Activated T-cell treated with anti-CD3 and anti-CD28 coated beads for 48 hours (primary cell): ENCODE measurements at regions not wholly inside any gene's neighbourhood (a gene's known extent, or its start where the extent isn't known, plus 50 kb on each side); places are given as distances from the start of the nearest gene placed in this dataset.

Source experiments
- DNase-seq: peaks from one replicate; pipeline ENCODE4 v3.0.0-alpha.2; 2020; ENCODE audit warnings: low read depth

GRCh38 chr9:99282406-99282805, 60.3 kb downstream of the SEC61B start:
- DNase-seq, result no peak

- no peak for DNase-seq
Measured at GRCh38 chr9:99285965-99286364, 63.9 kb downstream of the SEC61B start.

GRCh38 chr9:99286536-99286935, 64.5 kb downstream of the SEC61B start:
- DNase-seq, result no peak

GRCh38 chr9:99287641-99288040, 65.6 kb downstream of the SEC61B start:
- no peak for DNase-seq

GRCh38 chr9:99288830-99289229, 66.7 kb downstream of the SEC61B start:
- DNase-seq, result no peak

DNA sequence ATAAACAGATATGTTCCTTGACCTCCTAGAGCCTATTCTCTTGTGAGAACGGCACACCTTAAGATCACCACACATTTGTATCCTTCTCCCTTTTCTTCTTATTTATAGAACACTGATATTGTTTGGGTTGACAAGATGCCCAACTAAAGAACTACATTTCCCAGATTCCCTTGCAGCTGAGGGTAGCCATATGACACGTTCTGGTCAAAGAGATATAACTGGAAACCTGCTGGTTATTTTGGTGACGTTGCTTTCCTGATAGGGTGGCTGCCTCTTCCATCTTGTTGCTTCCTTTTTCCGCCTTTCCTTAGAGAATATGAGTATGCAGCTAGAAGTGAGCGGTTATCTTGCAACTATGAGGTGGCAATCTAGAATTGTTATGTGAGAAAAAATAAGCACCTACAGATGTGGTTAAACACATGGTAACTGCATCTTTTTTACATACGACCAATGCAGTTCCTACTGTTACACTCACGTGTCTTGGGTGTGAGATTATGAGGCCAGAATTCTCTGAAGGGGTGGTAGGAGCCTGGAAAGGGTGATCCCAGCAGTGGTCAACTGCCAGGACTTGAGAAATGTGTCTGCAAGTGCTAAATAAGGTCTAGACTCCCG, 72.9 kb downstream of the SEC61B start:
- no peak for DNase-seq

GRCh38 chr9:99296291-99296951, 74.3 kb downstream of the SEC61B start:
- peak; percentile 1 for DNase-seq

GRCh38 chr9:99298614-99299013, 76.5 kb downstream of the SEC61B start:
- no peak for DNase-seq

GRCh38 chr9:99299211-99300102, 77.4 kb downstream of the SEC61B start:
- no peak for DNase-seq

- no peak for DNase-seq
Measured at GRCh38 chr9:99300103-99300439, 78.0 kb downstream of the SEC61B start.

- no peak for DNase-seq
Measured at GRCh38 chr9:99300603-99301002, 78.5 kb downstream of the SEC61B start.

GRCh38 chr9:99303177-99303576, 81.1 kb downstream of the SEC61B start:
- no peak for DNase-seq

- DNase-seq, result no peak
Measured at GRCh38 chr9:99305124-99305523, 83.0 kb downstream of the SEC61B start.

DNA sequence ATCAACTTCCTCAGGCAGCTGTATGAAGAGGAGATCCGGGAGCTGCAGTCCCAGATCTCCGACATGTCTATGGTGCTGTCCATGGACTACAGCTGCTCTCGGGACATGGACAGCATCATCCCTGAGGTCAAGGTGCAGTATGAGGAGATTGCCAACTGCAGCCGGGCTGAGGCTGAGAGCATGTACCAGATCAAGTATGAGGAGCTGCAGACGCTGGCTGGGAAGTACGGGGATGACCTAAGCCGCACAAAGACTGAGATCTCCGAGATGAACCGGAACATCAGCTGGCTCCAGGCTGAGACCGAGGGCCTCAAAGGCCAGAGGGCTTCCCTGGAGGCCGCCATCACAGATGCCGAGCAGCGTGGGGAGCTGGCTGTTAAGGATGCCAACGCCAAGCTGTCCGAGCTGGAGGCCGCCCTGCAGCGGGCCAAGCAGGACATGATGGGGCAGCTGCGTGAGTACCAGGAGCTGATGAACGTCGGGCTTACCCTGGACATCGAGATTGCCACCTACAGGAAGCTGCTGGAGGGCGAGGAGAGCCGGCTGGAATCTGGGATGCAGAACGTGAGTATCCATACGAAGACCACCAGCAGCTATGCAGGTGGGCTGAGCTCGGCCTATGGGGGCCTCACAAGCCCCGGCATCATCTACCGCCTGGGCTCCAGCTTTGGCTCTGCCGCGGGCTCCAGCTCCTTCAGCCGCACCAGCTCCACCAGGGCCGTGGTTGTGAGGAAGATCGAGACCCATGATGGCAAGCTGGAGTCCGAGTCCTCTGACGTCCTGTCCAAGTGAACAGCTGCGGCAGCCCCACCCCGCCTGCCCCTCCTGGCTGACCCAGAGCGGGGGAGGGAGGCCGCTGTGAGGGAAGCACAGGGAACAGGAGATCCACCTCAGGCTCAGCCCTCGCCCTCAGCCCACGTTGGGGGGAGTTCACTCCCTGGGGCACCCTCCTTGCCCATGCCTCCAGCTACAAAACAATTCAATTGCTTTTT, 84.0 kb downstream of the SEC61B start:
- no peak for DNase-seq

- no peak for DNase-seq
Measured at GRCh38 chr9:99307851-99308250, 85.8 kb downstream of the SEC61B start.

DNA sequence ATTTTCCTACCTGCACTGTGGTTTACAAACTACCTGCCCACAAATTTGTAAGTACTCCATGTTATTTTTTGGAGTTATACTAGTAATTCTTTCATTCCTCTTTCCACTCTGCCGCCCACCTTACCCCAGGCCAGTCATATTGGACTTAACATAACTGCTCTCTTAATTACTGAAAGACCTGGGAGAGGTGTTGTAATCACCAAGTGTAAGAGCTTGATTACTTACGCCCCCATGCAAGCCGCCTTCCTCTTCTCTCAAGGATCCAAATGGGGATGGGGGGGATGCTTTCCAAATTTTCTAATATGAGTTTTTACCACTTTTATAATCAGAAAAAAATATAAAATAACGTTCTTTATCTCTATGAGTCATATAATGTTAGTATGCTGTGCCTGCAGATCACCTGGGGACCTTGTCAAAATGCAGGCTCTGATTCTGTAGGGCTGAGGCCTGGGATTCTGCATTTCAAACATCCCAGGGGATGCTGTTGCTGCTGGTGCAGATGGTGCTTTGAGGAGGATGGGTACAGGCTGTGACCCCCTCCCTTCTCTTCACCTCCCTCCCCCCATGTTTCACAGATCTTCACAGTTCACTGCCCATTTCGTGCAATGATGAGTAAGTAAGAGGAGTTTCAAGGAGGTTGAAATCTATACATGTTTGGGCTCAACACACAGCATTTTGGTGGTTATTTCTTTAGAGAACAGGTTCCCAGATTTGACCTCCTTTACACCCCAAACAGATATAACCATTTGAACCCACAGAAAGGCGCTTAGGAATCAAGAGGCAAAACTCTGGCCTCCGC, 87.3 kb downstream of the SEC61B start:
- no peak for DNase-seq

- no peak for DNase-seq
Measured at GRCh38 chr9:99312736-99313135, 90.7 kb downstream of the SEC61B start.

GRCh38 chr9:99319048-99319447, 97.0 kb downstream of the SEC61B start:
- no peak for DNase-seq

DNA sequence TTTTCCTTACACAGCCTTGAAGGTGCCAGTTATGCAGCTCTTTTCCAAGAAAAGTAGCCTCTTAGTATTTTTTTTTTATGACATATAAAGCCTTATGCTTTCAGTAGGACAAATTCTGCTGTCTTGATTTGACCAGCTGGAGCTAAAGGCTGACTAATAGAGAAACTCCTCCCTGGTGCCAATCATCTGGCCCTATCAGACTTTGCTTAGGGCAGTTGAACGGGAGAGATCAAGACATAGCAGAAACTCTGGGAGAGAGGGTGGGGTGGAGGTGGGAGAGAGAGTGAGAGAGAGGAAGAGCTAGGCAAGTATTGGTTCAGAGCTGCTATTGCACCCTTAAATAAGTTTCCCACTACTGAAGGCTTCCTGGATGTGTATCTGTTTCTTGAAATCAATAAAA, 100.2 kb downstream of the SEC61B start:
- DNase-seq, result no peak

DNA sequence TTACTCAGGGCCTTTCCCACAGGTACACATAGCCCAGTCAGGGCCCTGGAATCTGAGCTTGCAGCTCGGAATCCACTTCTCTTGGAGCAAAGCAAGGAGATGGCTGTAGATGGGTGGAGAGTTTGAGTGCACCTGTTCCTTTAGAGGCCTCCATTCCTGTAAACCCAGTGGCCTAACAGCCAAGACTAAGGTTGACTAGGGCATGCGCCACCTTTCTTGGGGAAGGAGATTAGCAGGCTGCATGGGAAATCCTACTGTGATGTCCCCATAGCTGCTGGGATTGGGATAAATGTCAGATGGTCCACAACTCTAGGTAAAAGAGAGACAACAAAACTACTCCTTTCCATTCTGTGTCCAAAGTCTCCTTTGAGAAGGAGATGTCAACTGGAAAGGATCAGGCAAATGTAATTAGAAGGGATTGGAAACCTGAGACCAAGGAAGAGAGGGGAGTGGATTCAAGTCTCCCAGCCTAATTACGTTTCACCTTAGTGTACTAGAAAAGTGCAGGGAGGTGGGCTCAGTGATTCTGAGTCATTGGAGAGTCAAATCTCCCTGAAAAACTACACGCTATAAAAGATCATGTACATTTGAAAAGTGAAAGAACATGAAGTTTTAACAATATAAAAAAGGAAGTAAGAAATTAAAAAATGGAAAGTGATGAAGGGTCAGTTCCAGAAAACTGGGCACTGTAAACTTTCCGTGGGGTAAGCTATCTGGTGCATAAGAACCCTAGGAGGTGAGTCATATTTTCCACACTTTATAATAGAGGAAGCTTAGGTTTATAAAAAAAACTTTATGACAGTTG, 104.2 kb downstream of the SEC61B start:
- DNase-seq, result no peak

DNA sequence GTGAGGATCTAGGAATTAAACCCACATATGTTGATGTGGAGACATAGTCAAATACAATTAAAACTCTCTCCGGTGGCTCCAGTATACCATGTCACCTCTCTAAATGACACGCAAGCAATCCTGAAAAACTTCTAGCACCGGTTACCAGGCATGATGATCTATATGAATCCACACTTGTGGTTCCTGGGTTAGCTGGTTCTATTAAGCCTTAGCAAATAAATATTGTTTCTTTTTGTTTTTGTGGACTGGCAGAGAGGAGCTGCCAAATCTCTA, 104.8 kb downstream of the SEC61B start:
- no peak for DNase-seq
